Cardiac muscle cell (in vitro differentiated cells and primary cell): ENCODE measurements at regions not wholly inside any gene's neighbourhood (a gene's known extent, or its start where the extent isn't known, plus 50 kb on each side); places are given as distances from the start of the nearest gene placed in this dataset.

Source experiments
- DNase-seq, 2 donors: peaks; one replicate each; pipeline versions ENCODE4 v3.0.0 to v3.0.0-alpha.2; 2010 to 2017; ENCODE audit warnings: low read depth in 1 of 2, low spot score in 1 of 2
- H3K27ac ChIP-seq: fragments of 200-600 bp; sonication (generic); 2 replicates; pipeline ENCODE4 v1.5.1; 2016
- H3K27me3 ChIP-seq: fragments of 200-600 bp; sonication (generic); 2 replicates; pipeline ENCODE4 v1.6.0; 2016; ENCODE audit warnings: control low read depth
- H3K36me3 ChIP-seq: fragments of 200-600 bp; sonication (generic); 2 replicates; pipeline ENCODE4 v1.5.1; 2016; ENCODE audit warnings: control low read depth
- H3K4me1 ChIP-seq: fragments of 200-600 bp; sonication (generic); 2 replicates; pipeline ENCODE4 v1.8.1; 2017; ENCODE audit warnings: low read depth, mild to moderate bottlenecking, mixed run types
- H3K4me3 ChIP-seq: fragments of 200-600 bp; sonication (generic); 2 replicates; pipeline ENCODE4 v1.5.1; 2016; ENCODE audit warnings: mild to moderate bottlenecking
- H3K9me3 ChIP-seq: fragments of 200-600 bp; sonication (generic); 2 replicates; pipeline ENCODE4 v1.5.1; 2017; ENCODE audit warnings: low read depth, mild to moderate bottlenecking, control low read depth
- TF ChIP-seq, protein P1 (sequence below): IDR thresholded peaks from 2 replicates; pipeline ENCODE4 v1.5.1; 2012; ENCODE audit warnings: low read depth, mild to moderate bottlenecking, low read length

DNA sequence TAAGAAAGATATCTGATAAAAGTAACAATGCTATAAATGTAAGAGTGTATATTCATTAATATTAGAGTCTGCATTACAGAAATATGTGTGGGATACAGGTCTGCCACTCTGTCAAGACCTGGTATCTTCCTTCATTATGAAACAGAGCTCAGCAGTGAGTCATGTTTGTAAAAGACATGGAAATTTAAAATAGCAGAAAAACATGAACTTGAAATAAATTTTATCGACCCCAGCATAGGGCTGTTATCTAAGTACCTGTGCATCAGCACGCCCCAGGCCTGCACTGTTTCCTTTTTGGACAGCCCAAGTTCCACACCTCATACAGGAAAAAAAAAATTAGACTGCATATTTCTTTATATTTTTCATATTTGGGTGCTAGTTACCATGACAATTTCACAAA lies 58.0 kb upstream of the ZPBP start:
- no peak overlapping the region for H3K27ac ChIP-seq
- H3K36me3 ChIP-seq: no peaks in the 10 kb centered on the region
- H3K4me3 ChIP-seq: no peak overlapping the region
- no peaks in the 10 kb centered on the region for H3K4me1 ChIP-seq
- TF ChIP-seq, protein P1, sequence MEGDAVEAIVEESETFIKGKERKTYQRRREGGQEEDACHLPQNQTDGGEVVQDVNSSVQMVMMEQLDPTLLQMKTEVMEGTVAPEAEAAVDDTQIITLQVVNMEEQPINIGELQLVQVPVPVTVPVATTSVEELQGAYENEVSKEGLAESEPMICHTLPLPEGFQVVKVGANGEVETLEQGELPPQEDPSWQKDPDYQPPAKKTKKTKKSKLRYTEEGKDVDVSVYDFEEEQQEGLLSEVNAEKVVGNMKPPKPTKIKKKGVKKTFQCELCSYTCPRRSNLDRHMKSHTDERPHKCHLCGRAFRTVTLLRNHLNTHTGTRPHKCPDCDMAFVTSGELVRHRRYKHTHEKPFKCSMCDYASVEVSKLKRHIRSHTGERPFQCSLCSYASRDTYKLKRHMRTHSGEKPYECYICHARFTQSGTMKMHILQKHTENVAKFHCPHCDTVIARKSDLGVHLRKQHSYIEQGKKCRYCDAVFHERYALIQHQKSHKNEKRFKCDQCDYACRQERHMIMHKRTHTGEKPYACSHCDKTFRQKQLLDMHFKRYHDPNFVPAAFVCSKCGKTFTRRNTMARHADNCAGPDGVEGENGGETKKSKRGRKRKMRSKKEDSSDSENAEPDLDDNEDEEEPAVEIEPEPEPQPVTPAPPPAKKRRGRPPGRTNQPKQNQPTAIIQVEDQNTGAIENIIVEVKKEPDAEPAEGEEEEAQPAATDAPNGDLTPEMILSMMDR: no peak
- no peak for DNase-seq
- no peaks in the 10 kb centered on the region for H3K27me3 ChIP-seq
- no peaks in the 10 kb centered on the region for H3K9me3 ChIP-seq

DNA sequence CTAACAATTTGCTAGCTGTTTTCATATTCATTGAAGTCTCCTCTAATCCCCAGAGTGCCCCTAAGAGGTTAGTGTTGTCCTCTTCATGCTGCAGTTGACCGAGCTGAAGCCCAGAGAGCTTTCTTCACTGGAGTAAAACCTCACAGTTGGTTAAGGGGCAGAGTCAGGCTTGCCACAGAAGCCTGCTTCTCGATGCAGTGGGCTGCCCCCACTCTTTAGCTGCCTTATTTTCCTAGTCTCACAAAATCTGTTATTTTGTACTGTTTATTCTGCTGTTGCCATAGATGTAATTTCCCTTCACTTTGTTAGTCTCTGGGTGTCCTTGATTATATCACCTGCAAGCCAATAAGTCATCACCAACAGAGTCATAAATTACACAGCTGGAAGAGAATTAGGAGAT lies 56.3 kb upstream of the ZPBP start:
- H3K4me3 ChIP-seq: no peak overlapping the region
- H3K36me3 ChIP-seq: no peaks in the 10 kb centered on the region
- no peaks in the 10 kb centered on the region for H3K4me1 ChIP-seq
- H3K27me3 ChIP-seq: no peaks in the 10 kb centered on the region
- TF ChIP-seq, protein P1: no peak
- DNase-seq: no peak
- H3K27ac ChIP-seq: no peak overlapping the region
- H3K9me3 ChIP-seq: no peaks in the 10 kb centered on the region

DNA sequence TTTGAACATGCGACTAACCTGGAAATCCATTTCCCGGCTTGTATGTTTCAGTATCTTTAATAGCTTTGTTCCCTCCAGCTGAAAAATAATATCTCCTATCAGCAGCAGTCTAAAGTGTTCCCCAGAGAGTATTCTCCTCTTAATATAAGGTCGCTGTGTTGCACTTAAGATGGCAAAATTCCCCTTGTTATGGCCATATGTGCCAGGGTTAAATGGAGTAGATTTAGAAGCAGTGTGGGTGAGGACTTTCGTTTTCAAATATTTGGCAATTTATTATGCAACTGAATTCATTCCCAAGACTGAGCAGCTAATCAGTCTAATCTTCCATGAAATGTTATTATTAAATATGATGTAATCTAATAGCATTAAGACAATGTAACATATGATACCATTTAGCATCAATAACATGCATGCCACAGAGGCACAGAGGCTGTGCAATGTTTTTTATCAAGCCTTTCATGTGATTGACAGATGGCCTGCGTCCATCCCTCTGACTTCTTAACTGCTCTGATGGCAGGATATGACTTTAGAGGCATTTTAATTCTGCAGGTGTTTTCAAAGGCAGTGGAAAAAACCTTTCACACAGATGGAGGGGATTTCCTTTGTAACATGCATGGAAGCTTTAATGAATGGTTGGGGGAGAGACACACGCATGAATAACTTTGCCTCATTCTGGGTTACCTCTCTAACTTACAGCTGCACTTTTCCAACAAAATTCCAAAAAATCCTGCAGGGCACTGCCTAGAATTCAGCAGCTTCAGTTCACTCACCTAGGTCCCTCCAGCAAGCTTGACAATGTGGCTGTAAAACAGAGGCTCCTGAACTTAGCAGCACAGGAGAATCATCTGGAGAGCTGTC lies 55.1 kb upstream of the ZPBP start:
- no peaks in the 10 kb centered on the region for H3K27me3 ChIP-seq
- H3K36me3 ChIP-seq: no peaks in the 10 kb centered on the region
- no peak overlapping the region for H3K4me3 ChIP-seq
- TF ChIP-seq, protein P1: no peak
- H3K27ac ChIP-seq: no peak overlapping the region
- H3K4me1 ChIP-seq: no peaks in the 10 kb centered on the region
- DNase-seq: no peak
- no peaks in the 10 kb centered on the region for H3K9me3 ChIP-seq

DNA sequence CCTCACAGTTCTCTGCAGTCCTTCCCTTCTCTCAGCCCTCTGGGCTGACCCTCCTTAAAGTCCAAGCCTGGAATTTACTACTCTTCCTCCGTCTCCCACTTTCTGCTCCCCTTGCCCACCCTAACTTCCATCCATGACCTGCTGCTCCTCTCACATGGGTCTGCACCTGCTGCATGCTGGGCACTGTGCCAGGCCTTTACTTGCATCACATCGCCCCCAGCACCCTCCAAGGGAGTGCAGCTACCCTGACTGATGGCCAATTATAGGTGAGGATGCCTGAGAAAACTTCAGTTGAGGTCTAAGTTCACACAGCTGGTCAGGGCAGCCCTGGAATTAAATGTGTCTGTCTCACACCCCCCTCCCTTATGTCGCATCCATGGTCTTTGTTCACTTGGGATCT lies 53.6 kb upstream of the ZPBP start:
- TF ChIP-seq, protein P1: no peak
- Histone ChIP-seq H3K4me1 (no peaks in the 10 kb centered on the region), H3K9me3 (no peaks in the 10 kb centered on the region), H3K4me3 (no peak overlapping the region), H3K36me3 (no peaks in the 10 kb centered on the region), H3K27ac (no peak overlapping the region), H3K27me3 (no peaks in the 10 kb centered on the region)
- DNase-seq: no peak

DNA sequence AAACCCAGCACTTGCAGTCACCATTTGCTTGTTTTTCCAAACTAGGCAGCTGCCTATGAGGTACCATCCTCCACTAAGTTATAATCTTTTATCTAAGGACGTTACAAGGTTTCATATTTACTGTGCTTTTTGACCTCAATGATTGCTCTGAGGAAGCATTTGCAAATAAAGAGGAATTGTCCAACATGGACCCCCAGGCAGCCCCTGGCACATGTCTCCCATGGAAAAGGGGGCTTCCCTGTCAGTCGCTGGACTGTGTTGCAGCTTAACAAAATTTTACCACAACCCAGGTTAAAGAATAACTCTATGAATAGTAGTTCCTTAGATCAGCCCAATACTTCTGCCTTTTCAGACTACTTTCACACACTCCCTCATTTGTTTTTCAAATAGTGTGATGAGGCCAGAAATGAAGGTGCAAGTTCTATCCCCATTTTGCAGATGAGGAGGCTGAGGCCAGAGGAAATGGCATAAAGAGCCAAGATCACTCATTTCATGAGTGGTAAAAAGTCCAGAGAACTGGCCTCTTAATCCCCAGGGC lies 52.8 kb upstream of the ZPBP start:
- Histone ChIP-seq H3K4me1 (no peaks in the 10 kb centered on the region), H3K9me3 (no peaks in the 10 kb centered on the region), H3K36me3 (no peaks in the 10 kb centered on the region), H3K4me3 (no peak overlapping the region), H3K27me3 (no peaks in the 10 kb centered on the region), H3K27ac (no peak overlapping the region)
- no peak for DNase-seq
- TF ChIP-seq, protein P1: no peak
